GM12875 (cell line): ENCODE measurements at regions not wholly inside any gene's neighbourhood (a gene's known extent, or its start where the extent isn't known, plus 50 kb on each side); places are given as distances from the start of the nearest gene placed in this dataset.

ENCODE experiments used
- H3K4me3 ChIP-seq: one replicate; pipeline ENCODE4 v1.5.1; 2011; ENCODE audit warnings: low read depth, low read length, control low read depth
- CTCF ChIP-seq: IDR thresholded peaks from 2 replicates; pipeline ENCODE4 v1.5.1; 2011; ENCODE audit warnings: low read depth, mild to moderate bottlenecking, control low read depth, inconsistent platforms, low read length, moderate library complexity, borderline replicate concordance; ENCODE audit not compliant: insufficient read depth

GRCh38 chr15:62446984-62447383 lies 281.9 kb upstream of the C2CD4B start:
- no peak overlapping the region for H3K4me3 ChIP-seq
- no peak for TF ChIP-seq CTCF

- no peak for TF ChIP-seq CTCF
- no peak overlapping the region for H3K4me3 ChIP-seq
Measured at GRCh38 chr15:62447742-62448141, 282.7 kb upstream of the C2CD4B start.

GRCh38 chr15:62449638-62450037 lies 284.6 kb upstream of the C2CD4B start:
- no peak overlapping the region for H3K4me3 ChIP-seq
- no peak for TF ChIP-seq CTCF

- no peak for TF ChIP-seq CTCF
- H3K4me3 ChIP-seq: no peak overlapping the region
Measured at GRCh38 chr15:62450061-62450460, 285.0 kb upstream of the C2CD4B start.

- TF ChIP-seq CTCF: no peak
- no peak overlapping the region for H3K4me3 ChIP-seq
Measured at GRCh38 chr15:62452026-62452425, 286.9 kb upstream of the C2CD4B start.

- TF ChIP-seq CTCF: no peak
- no peak overlapping the region for H3K4me3 ChIP-seq
Measured at GRCh38 chr15:62452667-62453066, 287.6 kb upstream of the C2CD4B start.

GRCh38 chr15:62453375-62453774 lies 288.3 kb upstream of the C2CD4B start:
- H3K4me3 ChIP-seq: no peak overlapping the region
- TF ChIP-seq CTCF: no peak
